Breast epithelium (tissue), 4 donors: ENCODE measurements at regions not wholly inside any gene's neighbourhood (a gene's known extent, or its start where the extent isn't known, plus 50 kb on each side); places are given as distances from the start of the nearest gene placed in this dataset.

Source experiments
- DNase-seq, 2 donors: peaks; one replicate each; pipeline ENCODE4 v3.0.0-alpha.2; 2019; ENCODE audit warnings: low spot score in 2 of 2
- H3K27ac ChIP-seq, 2 donors: fragments of 200-600 bp; sonication (generic) in 1 of 2; one replicate each; pipeline ENCODE4 v1.5.1; 2016 to 2019; ENCODE audit warnings: mild to moderate bottlenecking in 1 of 2
- H3K27me3 ChIP-seq, 2 donors: fragments of 200-600 bp; sonication (generic) in 1 of 2; one replicate each; pipeline versions ENCODE4 v1.5.1 to v1.6.0; 2017 to 2019; ENCODE audit warnings: control low read depth in 1 of 2, mild to moderate bottlenecking in 1 of 2
- H3K36me3 ChIP-seq: fragments of 200-600 bp; one replicate; pipeline ENCODE4 v1.5.1; 2019
- H3K4me1 ChIP-seq, 2 donors: fragments of 200-600 bp; sonication (generic); one replicate each; pipeline ENCODE4 v1.5.1; 2016 to 2019; ENCODE audit warnings: control low read depth in 1 of 2
- H3K4me3 ChIP-seq, 3 donors: fragments of 200-600 bp; sonication (generic); 1 replicate in 2 of 3; 2 replicates in 1 of 3; pipeline ENCODE4 v1.5.1; 2016 to 2019; ENCODE audit warnings: mild to moderate bottlenecking in 3 of 3, moderate library complexity in 2 of 3
- H3K9me3 ChIP-seq, 2 donors: fragments of 200-600 bp; sonication (generic) in 1 of 2; one replicate each; pipeline ENCODE4 v1.5.1; 2016 to 2019; ENCODE audit warnings: control low read depth in 1 of 2
- CTCF ChIP-seq, 3 donors: fragments of 450-650 bp; IDR thresholded peaks; one replicate each; pipeline ENCODE4 v1.5.1; 2016 to 2017; ENCODE audit warnings: antibody characterized with exemption in 3 of 3, mild to moderate bottlenecking in 3 of 3, moderate library complexity in 3 of 3
- POLR2A ChIP-seq: fragments of 450-650 bp; IDR thresholded peaks from one replicate; pipeline ENCODE4 v1.6.1; 2016; ENCODE audit warnings: antibody characterized with exemption, mild to moderate bottlenecking, moderate library complexity
- POLR2AphosphoS5 ChIP-seq, 3 donors: sonication (generic); formaldehyde crosslinking; IDR thresholded peaks; one replicate each; pipeline ENCODE4 v1.6.1; 2017; ENCODE audit warnings: antibody characterized with exemption in 3 of 3
- intact Hi-C: fragments of 100-400 bp; cut with DNase I; formaldehyde crosslinking; loops from one replicate; pipeline ENCODE4 v1.15.1; 2023; ENCODE audit warnings: low total_unique reads

- TF ChIP-seq CTCF (IDR thresholded peaks at IDR 0.05): no peak
- no peak for TF ChIP-seq POLR2A
- no peak for TF ChIP-seq POLR2AphosphoS5 (IDR thresholded peaks at IDR 0.05)
- no peak overlapping the region for H3K4me3 ChIP-seq
- no peaks in the 10 kb centered on the region for H3K4me1 ChIP-seq
- H3K27ac ChIP-seq: no peak overlapping the region
- no peaks in the 10 kb centered on the region for H3K9me3 ChIP-seq
- no peak for DNase-seq
- H3K27me3 ChIP-seq: no peaks in the 10 kb centered on the region
- intact Hi-C loops: no loop called here
- H3K36me3 ChIP-seq: no peaks in the 10 kb centered on the region
Measured at GRCh38 chr3:34180532-34180931, 382.1 kb downstream of the PDCD6IP start.

- DNase-seq: no peak
- H3K27ac ChIP-seq: no peak overlapping the region
- intact Hi-C loops: no loop called here
- no peaks in the 10 kb centered on the region for H3K4me1 ChIP-seq
- no peaks in the 10 kb centered on the region for H3K9me3 ChIP-seq
- TF ChIP-seq POLR2A (no peak), POLR2AphosphoS5 (IDR thresholded peaks at IDR 0.05) (no peak), CTCF (IDR thresholded peaks at IDR 0.05) (no peak)
- H3K27me3 ChIP-seq: no peaks in the 10 kb centered on the region
- no peak overlapping the region for H3K4me3 ChIP-seq
- H3K36me3 ChIP-seq: no peaks in the 10 kb centered on the region
Measured at GRCh38 chr3:34183114-34183513, 384.7 kb downstream of the PDCD6IP start.

- TF ChIP-seq POLR2AphosphoS5 (IDR thresholded peaks at IDR 0.05) (no peak), POLR2A (no peak), CTCF (IDR thresholded peaks at IDR 0.05) (no peak)
- intact Hi-C loops: no loop called here
Measured at GRCh38 chr3:34183611-34184340, 385.3 kb downstream of the PDCD6IP start.

GRCh38 chr3:34185301-34185700 lies 386.9 kb downstream of the PDCD6IP start:
- H3K9me3 ChIP-seq: no peaks in the 10 kb centered on the region
- no peaks in the 10 kb centered on the region for H3K27me3 ChIP-seq
- no peak overlapping the region for H3K4me3 ChIP-seq
- DNase-seq: no peak
- no peaks in the 10 kb centered on the region for H3K36me3 ChIP-seq
- no peaks in the 10 kb centered on the region for H3K4me1 ChIP-seq
- intact Hi-C loops: no loop called here
- H3K27ac ChIP-seq: peak overlapping the region in 1 of 2 donors; percentile 25
- TF ChIP-seq POLR2AphosphoS5 (IDR thresholded peaks at IDR 0.05): no peak
- no peak for TF ChIP-seq CTCF (IDR thresholded peaks at IDR 0.05)
- TF ChIP-seq POLR2A: no peak

More at GRCh38 chr3:34183611-34184340, 385.3 kb downstream of the PDCD6IP start:
- Histone ChIP-seq H3K27ac (no peak overlapping the region), H3K9me3 (no peaks in the 10 kb centered on the region), H3K36me3 (no peaks in the 10 kb centered on the region), H3K4me1 (no peaks in the 10 kb centered on the region), H3K4me3 (no peak overlapping the region), H3K27me3 (no peaks in the 10 kb centered on the region)
- DNase-seq: no peak

- H3K27me3 ChIP-seq: no peaks in the 10 kb centered on the region
- intact Hi-C loops: no loop called here
- no peaks in the 10 kb centered on the region for H3K9me3 ChIP-seq
- no peak overlapping the region for H3K27ac ChIP-seq
- no peak overlapping the region for H3K4me3 ChIP-seq
- no peak for DNase-seq
- H3K36me3 ChIP-seq: no peaks in the 10 kb centered on the region
- TF ChIP-seq POLR2AphosphoS5 (IDR thresholded peaks at IDR 0.05) (no peak), CTCF (IDR thresholded peaks at IDR 0.05) (no peak), POLR2A (no peak)
- H3K4me1 ChIP-seq: no peaks in the 10 kb centered on the region
Measured at GRCh38 chr3:34189133-34189532, 390.7 kb downstream of the PDCD6IP start.
